HCT116 (cell line): ENCODE measurements at regions not wholly inside any gene's neighbourhood (a gene's known extent, or its start where the extent isn't known, plus 50 kb on each side); places are given as distances from the start of the nearest gene placed in this dataset.

Source experiments
- ATAC-seq: fragments of 200-7000 bp; cut with Tn5 transposase; 2 replicates; pipeline ENCODE4 v1.9.1; 2020; ENCODE audit warnings: mild to moderate bottlenecking, moderate library complexity
- BruUV-seq: library from RNA; stranded (reverse); fragments of 400-500 nt; replicated peaks from 2 replicates; lab custom pipeline; 2021; lab: Mats Ljungman, UMichigan
- CTCF ChIA-PET: fragments of 300-600 bp; sonication (Branson Sonifier 250); formaldehyde crosslinking; loops from one replicate; lab custom pipeline; 2021; ENCODE audit warnings: antibody characterized with exemption; lab: Charles Lee
- POLR2A ChIA-PET: fragments of 300-600, 350-600 bp; sonication (Branson Sonifier 250); formaldehyde crosslinking; loops from one replicate; lab custom pipeline; 2021; ENCODE audit warnings: antibody characterized with exemption; lab: Charles Lee
- RAD21 ChIA-PET, 2 experiments: fragments of 300-600 bp; sonication (Branson Sonifier 250); formaldehyde crosslinking; loops; one replicate each; lab custom pipeline; 2023; ENCODE audit warnings: low total read pairs in 2 of 2; ENCODE audit not compliant: uncharacterized antibody in 2 of 2, unreplicated experiment in 2 of 2, low non-redundant PET in 1 of 2; lab: Charles Lee
- DNase-seq: peaks from one replicate; pipeline ENCODE4 v3.0.0-alpha.2; 2010; ENCODE audit warnings: low read depth, low spot score
- H2AFZ ChIP-seq: fragments of 200-600 bp; shearing (Covaris generic), sonication (generic); 2 replicates; pipeline ENCODE4 v1.6.1; 2017; ENCODE audit warnings: low read depth, mixed run types, mixed read lengths, antibody characterized with exemption, low read length; ENCODE audit not compliant: poor library complexity, severe bottlenecking
- H3K27ac ChIP-seq: 2 replicates; pipeline ENCODE4 v1.5.1; 2012; ENCODE audit warnings: low read depth, low read length
- H3K27me3 ChIP-seq: fragments of 200-600 bp; sonication (generic); 2 replicates; pipeline ENCODE4 v1.6.1; 2016; ENCODE audit warnings: mixed run types, low read length, mixed read lengths; ENCODE audit not compliant: insufficient read depth
- H3K36me3 ChIP-seq, 2 experiments: fragments of 200-500 bp in 1 of 2; fragments of 200-600 bp in 1 of 2; sonication (Bioruptor generic) in 1 of 2; sonication (generic) in 1 of 2; 2 replicates each; pipeline versions ENCODE4 v1.5.1 to v1.6.1; 2014 to 2016; ENCODE audit warnings: low read length in 2 of 2, inconsistent platforms in 1 of 2, mixed read lengths in 1 of 2, mixed run types in 1 of 2; ENCODE audit not compliant: insufficient read depth in 2 of 2, control insufficient read depth in 1 of 2
- H3K4me1 ChIP-seq, 2 experiments: fragments of 200-600 bp in 1 of 2; sonication (generic) in 1 of 2; 2 replicates each; pipeline versions ENCODE4 v1.5.1 to v1.6.1; 2012 to 2017; ENCODE audit warnings: low read length in 2 of 2, inconsistent platforms in 1 of 2, mild to moderate bottlenecking in 1 of 2, mixed read lengths in 1 of 2, mixed run types in 1 of 2, moderate library complexity in 1 of 2; ENCODE audit not compliant: insufficient read depth in 2 of 2, control insufficient read depth in 1 of 2
- H3K4me2 ChIP-seq: fragments of 200-600 bp; sonication (generic); 2 replicates; pipeline ENCODE4 v1.6.1; 2017; ENCODE audit warnings: mixed run types, low read length, mixed read lengths
- H3K4me3 ChIP-seq, 2 experiments: fragments of 200-600 bp in 1 of 2; sonication (generic) in 1 of 2; replicated peaks in 1 of 2; 2 replicates each; pipeline ENCODE4 v1.5.1; 2011 to 2016; ENCODE audit warnings: low read length in 2 of 2, control low read depth in 1 of 2, low read depth in 1 of 2, mild to moderate bottlenecking in 1 of 2, mixed read lengths in 1 of 2, mixed run types in 1 of 2
- H3K79me2 ChIP-seq: fragments of 200-600 bp; sonication (generic); 2 replicates; pipeline ENCODE4 v1.6.1; 2017; ENCODE audit warnings: mild to moderate bottlenecking, mixed run types, low read length, moderate library complexity, mixed read lengths; ENCODE audit not compliant: insufficient read depth
- H3K9ac ChIP-seq: fragments of 200-600 bp; sonication (generic); 2 replicates; pipeline ENCODE4 v1.6.1; 2016; ENCODE audit warnings: low read length, mixed read lengths
- H3K9me2 ChIP-seq: fragments of 200-600 bp; sonication (generic), shearing (Covaris generic); 2 replicates; pipeline ENCODE4 v1.6.1; 2017; ENCODE audit warnings: mixed run types, mild to moderate bottlenecking, moderate library complexity; ENCODE audit not compliant: insufficient read depth
- H3K9me3 ChIP-seq, 2 experiments: fragments of 200-500 bp in 1 of 2; fragments of 200-600 bp in 1 of 2; sonication (Bioruptor generic) in 1 of 2; sonication (generic) in 1 of 2; 2 replicates each; pipeline ENCODE4 v1.6.1; 2014 to 2017; ENCODE audit warnings: low read length in 2 of 2, mixed read lengths in 2 of 2, inconsistent platforms in 1 of 2, low read depth in 1 of 2, mild to moderate bottlenecking in 1 of 2, mixed run types in 1 of 2, moderate library complexity in 1 of 2; ENCODE audit not compliant: control insufficient read depth in 1 of 2, insufficient read depth in 1 of 2
- H4K20me1 ChIP-seq: fragments of 200-600 bp; sonication (generic), shearing (Covaris generic); 2 replicates; pipeline ENCODE4 v1.6.1; 2017; ENCODE audit warnings: mixed run types, mild to moderate bottlenecking, moderate library complexity; ENCODE audit not compliant: insufficient read depth
- ATF3 ChIP-seq: IDR thresholded peaks from 2 replicates; pipeline ENCODE4 v1.6.1; 2012
- CBX3 ChIP-seq: IDR thresholded peaks from 2 replicates; pipeline ENCODE4 v1.6.1; 2012; ENCODE audit warnings: low read depth
- CTCF ChIP-seq, 3 experiments: fragments of 200-600 bp in 1 of 3; sonication (generic) in 1 of 3; IDR thresholded peaks in 2 of 3; conservative IDR thresholded peaks in 1 of 3; 2 replicates each; pipeline ENCODE4 v1.5.1; 2012 to 2017; ENCODE audit warnings: low read depth in 2 of 3, low read length in 2 of 3, antibody characterized with exemption in 1 of 3, borderline replicate concordance in 1 of 3, control low read depth in 1 of 3, mild to moderate bottlenecking in 1 of 3, mixed read lengths in 1 of 3, mixed run types in 1 of 3, moderate library complexity in 1 of 3; ENCODE audit not compliant: insufficient read depth in 1 of 3
- ELF1 ChIP-seq: IDR thresholded peaks from 2 replicates; pipeline ENCODE4 v1.6.1; 2012; ENCODE audit warnings: low read depth, borderline replicate concordance
- FOSL1 ChIP-seq: IDR thresholded peaks from 2 replicates; pipeline ENCODE4 v1.6.1; 2012; ENCODE audit warnings: low read depth
- JUND ChIP-seq: IDR thresholded peaks from 2 replicates; pipeline ENCODE4 v1.6.1; 2012
- POLR2A ChIP-seq: IDR thresholded peaks from 2 replicates; pipeline ENCODE4 v1.7.0; 2011; ENCODE audit warnings: borderline replicate concordance; ENCODE audit not compliant: insufficient read depth, insufficient read length; ENCODE audit errors: extremely low read depth
- POLR2AphosphoS5 ChIP-seq: IDR thresholded peaks from 2 replicates; pipeline ENCODE4 v1.6.1; 2011; ENCODE audit warnings: mild to moderate bottlenecking, low read depth, low read length, moderate library complexity
- SP1 ChIP-seq: IDR thresholded peaks from 2 replicates; pipeline ENCODE4 v1.6.1; 2012; ENCODE audit warnings: low read depth
- SRF ChIP-seq: IDR thresholded peaks from 2 replicates; pipeline ENCODE4 v1.6.1; 2012; ENCODE audit warnings: low read depth
- ZFX ChIP-seq: fragments of 450-650 bp; IDR thresholded peaks from 2 replicates; pipeline ENCODE4 v1.6.1; 2017
- ZNF274 ChIP-seq: fragments of 200-500 bp; sonication (Bioruptor generic); IDR thresholded peaks from 2 replicates; pipeline ENCODE4 v1.6.1; 2014; ENCODE audit warnings: mild to moderate bottlenecking, low read depth, low read length, inconsistent platforms
- intact Hi-C: fragments of 100-400 bp; cut with micrococcal nuclease; formaldehyde crosslinking; loops from 2 replicates; pipeline ENCODE4 v1.10.0; 2022

DNA sequence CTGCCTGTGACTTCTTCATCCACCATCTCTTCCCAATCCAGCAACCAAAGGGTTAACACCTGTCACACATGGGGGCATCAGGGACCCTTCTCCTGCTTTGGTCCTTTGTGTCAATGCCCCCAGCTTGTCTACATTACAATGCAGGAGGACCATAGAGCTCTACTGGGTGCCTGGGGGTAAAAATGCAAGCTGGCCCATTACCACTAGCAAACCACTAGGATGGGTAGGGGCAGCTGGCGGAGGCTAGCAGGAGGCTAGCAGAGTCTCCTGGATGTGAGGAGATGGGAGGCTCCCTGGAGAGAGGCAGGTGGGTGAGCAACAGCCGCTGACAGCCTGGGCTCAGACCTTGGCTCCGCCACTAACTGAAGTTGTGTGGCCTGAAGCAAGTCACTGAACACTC is 153.4 kb upstream of the SKOR2 start:
- H4K20me1 ChIP-seq: no peaks in the 10 kb centered on the region
- ATAC-seq (no peak), DNase-seq (no peak)
- H3K9ac ChIP-seq: no peak overlapping the region
- H3K36me3 ChIP-seq: no peaks in the 10 kb centered on the region
- H3K9me2 ChIP-seq: no peaks in the 10 kb centered on the region
- POLR2A ChIA-PET: no interaction called here
- 0 out of 2 replicates have a peak, but pooled peaks cover 11% of the 10 kb centered on the region for H3K27me3 ChIP-seq
- no peaks in the 10 kb centered on the region for H3K4me1 ChIP-seq
- H2AFZ ChIP-seq: no peak overlapping the region
- no peaks in the 10 kb centered on the region for H3K9me3 ChIP-seq
- H3K27ac ChIP-seq: no peak overlapping the region
- no peaks in the 10 kb centered on the region for H3K79me2 ChIP-seq
- H3K4me2 ChIP-seq: no peak overlapping the region
- no peak for TF ChIP-seq CBX3
- no peak for TF ChIP-seq CTCF (IDR thresholded peaks at IDR 0.05 in 2 of 3, conservative IDR thresholded peaks at IDR 0.05 in 1 of 3; ENCODE audit: borderline replicate concordance in 1 of 3, insufficient read depth in 1 of 3, low read depth in 2 of 3, low read length in 2 of 3)
- TF ChIP-seq JUND: no peak
- no peak for TF ChIP-seq ATF3
- TF ChIP-seq POLR2AphosphoS5: no peak
- no peak for TF ChIP-seq ZNF274
- TF ChIP-seq FOSL1: no peak
- TF ChIP-seq ZFX: no peak
- TF ChIP-seq SP1: no peak
- no peak for TF ChIP-seq SRF
- no peak for TF ChIP-seq ELF1
- no peak for TF ChIP-seq POLR2A
- intact Hi-C loops: no loop called here
- no peak overlapping the region for H3K4me3 ChIP-seq
- no TSS peak for BruUV-seq
- CTCF ChIA-PET: no interaction called here
- RAD21 ChIA-PET: no interaction called here
